Testis (tissue), 2 donors: ENCODE measurements at regions not wholly inside any gene's neighbourhood (a gene's known extent, or its start where the extent isn't known, plus 50 kb on each side); places are given as distances from the start of the nearest gene placed in this dataset.

ENCODE experiments used
- CTCF ChIP-seq, 3 experiments: fragments of 450-650 bp in 2 of 3; fragments of 200-600 bp in 1 of 3; sonication (generic) in 1 of 3; IDR thresholded peaks; one replicate each; pipeline ENCODE4 v1.5.1; 2016 to 2019; ENCODE audit warnings: antibody characterized with exemption in 3 of 3, mild to moderate bottlenecking in 2 of 3, moderate library complexity in 1 of 3
- POLR2A ChIP-seq: fragments of 450-650 bp; IDR thresholded peaks from one replicate; pipeline ENCODE4 v1.6.1; 2017; ENCODE audit warnings: antibody characterized with exemption, mild to moderate bottlenecking, moderate library complexity

- no peak for TF ChIP-seq POLR2A
- no peak for TF ChIP-seq CTCF (IDR thresholded peaks at IDR 0.05)
Observed at GRCh38 chr10:10096296-10096695, 921.4 kb upstream of the CELF2 start.
